A673 (cell line): ENCODE measurements at regions not wholly inside any gene's neighbourhood (a gene's known extent, or its start where the extent isn't known, plus 50 kb on each side); places are given as distances from the start of the nearest gene placed in this dataset.

Experiments
- EZH2 ChIP-seq: fragments of 200-600 bp; sonication (generic); IDR thresholded peaks from 2 replicates; pipeline ENCODE4 v1.6.1; 2017; ENCODE audit warnings: borderline replicate concordance, low read depth, mild to moderate bottlenecking, mixed read lengths, antibody characterized with exemption, low read length; ENCODE audit not compliant: poor library complexity, severe bottlenecking
- TF ChIP-seq, protein P1 (sequence below): fragments of 300-800, 200-600 bp; sonication (generic); conservative IDR thresholded peaks from 2 replicates; pipeline ENCODE4 v1.5.1; 2017; ENCODE audit warnings: low read depth, mild to moderate bottlenecking, antibody characterized with exemption, low read length, moderate library complexity, mixed read lengths

- TF ChIP-seq, protein P1, sequence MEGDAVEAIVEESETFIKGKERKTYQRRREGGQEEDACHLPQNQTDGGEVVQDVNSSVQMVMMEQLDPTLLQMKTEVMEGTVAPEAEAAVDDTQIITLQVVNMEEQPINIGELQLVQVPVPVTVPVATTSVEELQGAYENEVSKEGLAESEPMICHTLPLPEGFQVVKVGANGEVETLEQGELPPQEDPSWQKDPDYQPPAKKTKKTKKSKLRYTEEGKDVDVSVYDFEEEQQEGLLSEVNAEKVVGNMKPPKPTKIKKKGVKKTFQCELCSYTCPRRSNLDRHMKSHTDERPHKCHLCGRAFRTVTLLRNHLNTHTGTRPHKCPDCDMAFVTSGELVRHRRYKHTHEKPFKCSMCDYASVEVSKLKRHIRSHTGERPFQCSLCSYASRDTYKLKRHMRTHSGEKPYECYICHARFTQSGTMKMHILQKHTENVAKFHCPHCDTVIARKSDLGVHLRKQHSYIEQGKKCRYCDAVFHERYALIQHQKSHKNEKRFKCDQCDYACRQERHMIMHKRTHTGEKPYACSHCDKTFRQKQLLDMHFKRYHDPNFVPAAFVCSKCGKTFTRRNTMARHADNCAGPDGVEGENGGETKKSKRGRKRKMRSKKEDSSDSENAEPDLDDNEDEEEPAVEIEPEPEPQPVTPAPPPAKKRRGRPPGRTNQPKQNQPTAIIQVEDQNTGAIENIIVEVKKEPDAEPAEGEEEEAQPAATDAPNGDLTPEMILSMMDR, result no peak
- TF ChIP-seq EZH2, result no peak
Observed at GRCh38 chr12:34354239-34355200, 332.2 kb downstream of the ALG10 start.
